GM18858 (cell line): ENCODE measurements at regions not wholly inside any gene's neighbourhood (a gene's known extent, or its start where the extent isn't known, plus 50 kb on each side); places are given as distances from the start of the nearest gene placed in this dataset.

Source experiments
- ATAC-seq: cut with Tn5 transposase; IDR thresholded peaks from one replicate; pipeline ENCODE4 v1.9.1; 2021; ENCODE audit not compliant: unreplicated experiment

DNA sequence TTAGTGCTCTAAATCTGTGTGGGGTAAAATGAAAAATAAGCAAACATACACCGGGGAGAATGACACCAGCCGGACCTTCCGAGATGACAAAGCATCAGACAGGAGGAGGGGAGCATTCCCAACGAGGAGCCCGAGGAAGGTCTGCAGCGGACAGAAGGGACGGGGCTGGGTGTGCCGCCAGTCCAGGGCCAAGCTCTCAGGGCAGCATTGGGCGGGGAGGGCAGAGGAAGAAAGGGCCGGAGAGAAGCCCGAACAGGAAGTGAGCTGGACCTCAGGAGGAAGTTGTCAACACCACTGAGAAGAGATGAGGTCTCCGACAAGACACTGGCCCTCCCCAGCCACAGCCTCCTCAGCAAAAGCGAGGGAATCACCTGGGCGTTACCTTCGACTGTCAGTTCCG, 182.6 kb upstream of the RNF32 start:
- ATAC-seq, result no peak

DNA sequence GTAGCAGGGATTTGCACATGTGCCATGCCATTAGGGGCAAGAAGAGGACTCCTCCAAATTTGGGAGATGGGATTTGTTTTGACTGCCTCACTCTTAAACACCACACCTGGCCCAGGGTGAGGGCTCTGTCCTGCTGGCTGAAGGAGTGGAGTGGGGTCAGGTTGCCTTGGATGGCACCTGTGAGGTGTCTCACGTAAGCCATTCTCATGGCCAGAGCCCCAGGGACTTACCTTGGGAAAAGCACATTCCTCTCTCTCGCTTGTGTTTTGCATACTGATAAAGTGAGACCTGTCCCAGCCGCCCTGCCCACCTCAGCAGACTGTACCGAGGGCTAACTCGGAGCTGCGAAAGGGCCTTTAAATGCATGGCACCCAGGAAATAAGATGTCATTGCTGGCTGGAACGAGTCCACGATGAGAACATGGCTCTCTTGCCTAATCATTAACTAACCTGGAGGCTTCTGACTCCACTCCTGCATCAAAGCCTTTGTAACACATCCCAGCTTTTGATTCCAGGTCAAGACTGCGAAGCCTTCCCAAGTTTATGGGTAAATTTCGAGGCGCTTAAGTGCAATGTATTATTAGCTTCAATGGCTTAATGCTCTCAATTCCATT, 184.0 kb upstream of the RNF32 start:
- ATAC-seq, result no peak

DNA sequence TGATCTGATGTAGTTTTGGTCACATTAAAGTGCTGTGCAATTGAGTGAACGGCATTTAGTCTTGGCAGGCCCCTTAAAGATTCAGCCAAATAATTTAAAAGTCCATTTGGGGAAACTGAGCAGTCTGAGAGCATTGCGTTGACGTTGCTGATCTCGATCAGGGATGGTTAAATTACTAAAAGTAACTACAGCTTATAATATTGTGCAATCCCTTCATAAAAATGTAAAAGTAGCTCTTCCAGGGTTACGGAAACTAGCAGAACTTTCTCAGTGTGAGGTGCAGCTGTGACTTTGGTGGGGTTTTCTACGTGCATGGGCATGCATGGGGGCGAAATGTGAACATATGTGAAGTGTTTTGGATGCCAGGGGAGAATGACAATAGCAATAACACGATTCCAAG, 184.5 kb upstream of the RNF32 start:
- ATAC-seq, result no peak

DNA sequence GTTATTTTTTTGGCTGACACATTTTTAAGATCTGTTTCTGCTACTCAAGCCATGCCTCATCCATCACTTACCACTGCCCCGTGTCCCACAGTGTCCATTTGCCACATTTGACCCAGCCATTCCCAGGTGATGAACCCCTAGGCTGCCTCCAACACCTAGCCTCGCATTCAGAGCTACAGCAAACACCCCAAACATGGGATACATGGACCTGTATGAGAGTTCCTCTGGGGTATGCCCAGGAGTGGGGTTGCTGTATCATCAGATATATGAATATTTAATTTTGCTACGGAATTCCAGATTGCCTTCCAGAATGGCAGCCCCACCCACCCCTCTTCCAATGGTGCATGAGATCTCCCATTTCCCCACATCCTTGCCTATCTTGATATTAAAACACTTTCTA, 190.1 kb upstream of the RNF32 start:
- ATAC-seq, result no peak

DNA sequence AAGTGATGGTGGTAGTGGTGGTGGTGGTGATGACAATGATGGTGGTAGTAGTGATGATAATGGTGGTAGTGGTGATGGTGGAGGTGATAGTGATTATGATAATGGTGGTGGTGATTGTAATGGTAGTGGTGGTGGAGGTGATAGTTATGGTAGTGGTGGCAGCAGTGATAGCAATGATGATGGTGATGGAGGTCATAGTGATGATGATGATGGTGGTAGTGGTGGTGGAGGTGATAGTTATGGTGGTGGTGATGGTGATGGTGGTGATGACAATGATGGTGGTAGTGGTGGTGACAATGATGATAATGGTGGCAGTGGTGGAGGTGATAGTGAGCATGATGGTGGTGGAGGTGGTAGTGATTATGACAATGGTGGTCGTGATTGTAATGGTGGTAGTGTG, 191.7 kb upstream of the RNF32 start:
- ATAC-seq, result no peak

DNA sequence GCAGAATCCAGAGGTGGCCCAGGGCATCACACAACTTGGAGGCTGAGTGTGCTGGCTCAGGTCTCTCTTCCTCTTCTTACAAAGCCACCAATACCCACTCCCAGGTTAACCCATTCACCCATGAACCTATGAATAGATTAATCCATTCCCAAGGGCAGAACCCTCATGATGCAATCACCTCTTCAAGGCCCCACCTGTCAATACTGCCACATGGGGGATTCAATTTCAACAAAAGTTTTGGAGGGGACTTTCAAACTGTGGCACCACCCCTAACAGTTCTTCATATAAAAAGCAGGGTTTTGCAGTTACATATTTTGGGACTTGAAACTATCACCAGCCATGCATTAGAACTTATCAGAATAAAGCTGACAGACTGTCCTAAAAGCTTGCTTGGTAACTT, 193.6 kb upstream of the RNF32 start:
- no peak for ATAC-seq

DNA sequence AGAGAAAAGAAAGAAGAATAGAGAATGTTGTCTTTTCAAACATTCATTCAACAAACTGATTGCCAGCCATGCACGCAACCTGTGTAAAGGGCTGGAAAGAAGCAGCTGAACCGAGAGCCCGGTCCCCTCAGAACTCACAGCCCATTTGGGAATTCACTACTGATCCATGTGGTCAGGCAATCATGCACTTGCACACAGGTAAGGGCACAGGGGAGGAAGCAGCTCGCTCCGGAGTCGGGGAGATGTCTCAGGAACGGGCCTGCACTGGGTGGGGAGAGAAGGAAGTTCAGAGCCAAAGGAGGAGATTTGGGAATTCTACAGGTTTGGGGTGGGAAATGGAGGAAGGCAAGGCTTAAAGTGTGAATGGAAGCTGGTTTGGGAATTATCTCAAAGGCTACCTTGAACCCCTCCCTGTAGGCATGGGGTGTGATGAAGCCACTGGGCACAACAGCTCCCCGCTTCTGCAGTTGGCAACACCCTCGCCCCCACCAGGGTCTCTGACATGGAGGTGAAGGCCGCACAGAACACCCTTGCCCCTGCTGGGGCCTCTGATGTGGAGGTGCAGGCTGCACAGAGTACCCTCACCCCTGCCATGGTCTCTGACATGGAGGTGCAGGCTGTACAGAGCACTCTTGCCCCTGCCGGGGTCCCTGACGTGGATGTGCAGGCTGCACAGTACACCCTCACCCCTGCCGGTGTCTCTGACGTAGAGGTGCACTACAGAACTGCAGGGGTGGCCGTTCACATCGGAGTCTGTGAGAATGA, 194.4 kb upstream of the RNF32 start:
- ATAC-seq, result no peak

DNA sequence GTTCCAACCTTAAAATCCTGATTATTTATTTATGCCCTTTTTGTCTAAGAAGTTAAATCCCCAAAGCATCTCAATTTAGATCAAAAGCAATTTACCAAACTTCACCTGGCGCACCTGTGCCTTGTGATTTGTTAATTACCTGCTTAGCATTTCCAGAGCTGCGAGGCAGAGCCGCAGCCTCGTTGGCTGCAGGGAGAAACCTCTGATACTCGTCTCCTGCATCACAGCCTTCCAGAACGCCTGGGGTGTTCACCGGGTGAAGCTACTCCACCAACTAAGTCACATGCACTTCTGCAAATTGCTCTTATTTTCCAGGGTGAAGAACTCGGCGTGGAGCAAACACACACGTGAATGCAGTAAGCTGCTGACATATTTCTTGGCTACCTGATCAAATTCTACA, 198.1 kb upstream of the RNF32 start:
- no peak for ATAC-seq

DNA sequence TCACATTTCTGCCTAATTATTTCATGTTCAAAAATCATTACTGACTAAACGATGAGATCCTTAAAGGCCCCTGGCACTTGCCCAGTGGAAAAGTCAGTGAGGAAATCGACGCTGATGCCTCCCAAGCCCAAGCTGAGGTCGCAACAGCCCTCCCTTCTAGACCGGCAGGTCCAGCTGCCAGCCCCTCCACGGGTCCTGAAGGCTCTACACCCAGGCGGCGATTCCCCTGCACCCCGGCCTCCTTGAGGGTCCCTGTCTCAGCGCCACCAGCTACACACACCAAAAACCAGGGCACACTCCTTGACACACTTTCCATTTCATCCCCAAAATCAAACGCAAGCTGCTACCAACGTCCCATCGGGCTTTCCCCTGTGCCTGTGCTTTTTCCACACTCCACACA, 200.1 kb upstream of the RNF32 start:
- no peak for ATAC-seq

DNA sequence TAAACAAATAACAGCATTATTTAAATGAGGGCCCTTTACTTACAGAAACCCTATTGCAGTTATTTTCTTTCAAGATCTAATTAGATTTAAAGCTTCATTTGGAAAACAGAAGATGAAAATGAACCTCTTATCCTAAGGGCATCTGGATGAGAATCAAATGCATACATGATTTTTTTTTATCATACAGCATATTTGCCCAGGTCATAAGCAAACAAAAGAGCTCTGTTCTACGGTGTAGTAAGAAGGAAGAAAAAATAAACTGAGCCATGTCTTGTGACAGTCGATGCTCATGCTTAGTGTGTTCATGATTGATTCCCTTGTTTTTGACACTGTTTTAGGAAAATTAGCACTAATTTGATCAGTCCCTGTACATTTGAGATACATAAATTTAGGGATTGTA, 202.6 kb upstream of the RNF32 start:
- no peak for ATAC-seq

DNA sequence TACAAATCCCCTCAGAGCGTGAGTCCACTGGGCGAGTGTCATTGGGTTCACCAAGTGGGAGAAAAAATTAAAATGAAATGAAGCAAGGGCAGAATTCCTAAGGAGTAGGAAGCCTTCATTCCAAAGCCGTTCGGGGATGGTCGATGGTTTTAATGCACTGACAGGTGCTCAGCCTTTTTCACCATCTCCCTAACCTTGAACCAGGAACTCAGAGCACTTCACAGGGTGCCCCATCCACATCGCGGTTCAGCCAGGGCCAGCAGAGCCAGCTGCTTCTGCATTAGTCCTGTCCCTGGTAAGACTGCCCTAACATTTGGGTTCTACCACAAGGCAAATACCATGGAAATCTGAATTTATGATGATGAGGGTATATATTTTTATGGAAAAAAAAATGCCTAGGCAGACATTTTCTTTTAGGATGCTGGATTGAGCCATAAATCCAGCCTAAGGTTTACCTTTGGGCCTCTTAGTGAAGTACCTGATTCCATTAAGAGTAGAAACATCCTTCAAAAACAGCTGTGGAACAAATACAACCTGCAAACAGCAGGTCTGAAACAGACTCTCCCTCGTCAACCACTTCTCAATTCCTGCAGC, 203.5 kb upstream of the RNF32 start:
- ATAC-seq, result no peak

DNA sequence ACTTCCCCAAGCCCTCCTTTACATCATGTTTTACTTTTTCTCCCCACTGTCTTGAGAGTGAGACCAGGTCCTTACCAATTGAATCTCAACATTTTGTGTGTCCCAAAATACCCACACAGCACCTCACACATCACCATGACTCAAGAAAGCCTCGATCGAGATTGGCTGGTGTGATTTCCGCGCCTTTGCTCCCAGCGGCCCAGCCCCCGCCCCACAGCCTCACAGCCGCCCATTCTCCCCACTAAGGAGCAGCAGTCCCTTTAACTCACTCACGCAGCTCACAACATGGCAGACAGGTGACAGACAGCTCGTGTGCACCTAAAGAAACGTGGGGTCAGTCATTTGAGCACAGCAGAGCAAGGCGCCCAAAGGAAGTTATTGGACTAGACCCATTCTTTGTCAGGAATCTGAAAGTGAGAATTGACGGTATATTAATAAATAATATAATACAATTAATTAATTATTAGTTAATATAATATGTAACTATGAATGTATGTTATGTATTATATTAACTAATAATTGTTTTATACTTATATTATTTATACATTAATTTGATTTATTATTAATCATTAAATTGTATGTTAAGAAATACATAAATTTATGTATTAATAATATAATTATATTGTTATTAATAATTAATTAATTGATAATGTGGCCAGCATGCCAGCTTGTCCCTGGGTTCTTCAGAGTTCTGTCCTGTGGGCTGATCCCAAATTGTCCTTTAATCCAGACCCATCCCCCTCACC, 204.9 kb upstream of the RNF32 start:
- no peak for ATAC-seq

DNA sequence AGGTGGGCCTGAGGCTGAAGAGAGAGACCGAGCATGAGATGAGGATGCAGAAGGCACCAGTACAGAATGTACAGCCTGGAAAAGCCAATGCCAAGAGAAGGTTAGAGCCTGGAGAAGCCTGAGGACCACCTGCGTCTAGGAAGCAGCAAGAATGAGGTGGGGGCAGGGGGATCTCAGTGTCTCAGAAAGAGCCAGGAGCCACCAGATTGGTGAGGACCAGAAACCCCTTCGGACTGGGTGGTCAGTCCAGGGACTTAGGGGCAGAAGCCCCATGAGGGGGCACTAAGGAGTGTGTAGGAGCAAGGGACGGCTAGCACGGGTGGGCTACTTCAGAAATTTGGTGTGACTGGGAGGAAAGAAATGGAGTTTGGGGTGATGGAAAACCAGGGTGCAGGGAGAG, 205.9 kb upstream of the RNF32 start:
- no peak for ATAC-seq

DNA sequence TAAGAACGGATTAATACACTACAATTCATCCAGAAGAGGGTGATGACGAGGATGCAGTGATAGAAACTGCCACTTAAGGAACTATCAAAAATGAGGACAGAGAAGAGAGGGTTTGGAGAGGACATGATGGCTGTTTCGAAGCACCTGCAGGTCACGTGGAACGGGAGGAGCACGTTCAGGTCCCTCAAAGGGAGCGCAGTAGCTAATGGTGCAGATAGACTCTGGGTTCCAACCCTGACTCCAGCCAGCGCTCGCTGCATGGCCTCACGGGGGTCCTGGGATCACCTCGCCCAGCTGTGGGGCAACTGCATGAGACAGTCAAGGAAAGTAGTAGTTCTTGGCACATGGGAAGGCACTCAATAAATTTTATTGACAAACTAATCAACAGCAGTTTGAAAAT, 208.6 kb upstream of the RNF32 start:
- ATAC-seq, result no peak

DNA sequence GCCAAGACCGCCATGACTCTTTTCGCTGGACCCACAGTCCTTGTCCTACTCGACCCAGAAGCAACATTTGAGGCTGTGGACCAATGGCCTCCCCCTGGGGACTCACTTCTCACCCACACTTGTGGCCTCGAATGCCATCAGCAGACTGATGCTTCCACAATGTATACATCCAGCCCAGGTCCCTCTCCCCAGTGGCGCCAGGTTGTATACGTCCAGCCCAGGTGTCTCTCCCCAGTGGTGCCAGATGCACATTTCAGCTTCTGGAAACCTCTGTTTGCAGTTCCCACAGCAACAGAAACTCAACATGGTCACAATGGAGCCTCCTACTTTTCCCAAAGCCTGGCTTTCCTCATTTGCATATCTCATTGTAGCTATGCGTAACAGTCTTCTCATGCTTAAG, 210.5 kb upstream of the RNF32 start:
- no peak for ATAC-seq

DNA sequence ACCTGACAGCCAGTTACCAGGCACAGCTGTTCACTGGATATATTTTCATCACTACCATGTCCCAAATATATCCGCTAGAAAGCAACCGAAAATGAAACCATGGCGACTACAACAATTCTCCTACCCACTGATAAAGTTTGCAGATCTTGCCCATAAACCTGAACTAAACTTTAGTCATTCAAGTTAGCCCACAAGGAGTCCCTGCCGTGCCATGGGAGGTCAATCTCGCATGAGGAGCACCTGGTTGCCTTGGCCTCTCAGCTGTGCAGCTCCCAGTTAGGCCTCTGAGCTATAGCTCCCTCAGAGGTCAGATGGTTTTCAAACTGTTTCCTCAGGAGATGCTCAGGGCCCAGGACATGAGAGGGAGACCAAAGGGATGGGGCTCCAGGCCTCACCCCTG, 211.1 kb upstream of the RNF32 start:
- no peak for ATAC-seq

DNA sequence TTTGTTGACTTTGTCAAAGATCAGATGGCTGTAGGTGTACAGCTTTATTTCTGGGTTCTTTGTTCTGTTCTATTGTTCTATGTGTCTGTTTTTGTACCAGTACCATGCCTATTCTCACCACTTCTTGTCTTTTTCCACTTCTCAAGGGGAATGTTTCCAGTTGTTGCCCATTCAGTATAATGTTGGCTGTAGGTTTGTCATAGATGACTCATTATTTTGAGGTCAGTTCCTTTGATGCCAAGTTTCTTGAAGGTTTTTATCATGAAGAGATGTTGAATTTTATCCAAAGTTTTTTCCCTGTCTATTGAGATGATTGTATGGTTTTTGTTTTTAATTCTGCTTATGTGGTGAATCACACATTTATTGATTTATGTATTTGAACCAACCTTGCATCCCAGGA, 216.7 kb upstream of the RNF32 start:
- ATAC-seq, result no peak

DNA sequence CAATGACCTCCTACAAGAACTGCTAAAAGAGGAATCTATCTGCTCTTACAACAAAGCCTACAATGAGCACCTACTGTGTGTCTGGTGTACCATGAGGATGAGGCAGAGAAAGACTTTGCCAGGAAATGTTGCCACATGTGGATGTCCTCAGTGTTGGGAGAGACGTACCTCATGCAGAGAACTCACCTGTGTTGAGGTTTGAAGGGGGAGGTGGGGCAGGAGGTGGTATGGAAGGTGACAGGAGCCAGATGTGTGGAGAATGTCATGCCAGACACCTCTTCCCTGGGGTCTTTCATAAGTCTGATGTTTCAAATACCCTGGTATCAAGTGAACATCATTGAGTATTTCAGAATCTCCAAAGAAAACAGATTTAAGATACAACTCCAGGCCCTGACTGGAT, 220.1 kb upstream of the RNF32 start:
- no peak for ATAC-seq

DNA sequence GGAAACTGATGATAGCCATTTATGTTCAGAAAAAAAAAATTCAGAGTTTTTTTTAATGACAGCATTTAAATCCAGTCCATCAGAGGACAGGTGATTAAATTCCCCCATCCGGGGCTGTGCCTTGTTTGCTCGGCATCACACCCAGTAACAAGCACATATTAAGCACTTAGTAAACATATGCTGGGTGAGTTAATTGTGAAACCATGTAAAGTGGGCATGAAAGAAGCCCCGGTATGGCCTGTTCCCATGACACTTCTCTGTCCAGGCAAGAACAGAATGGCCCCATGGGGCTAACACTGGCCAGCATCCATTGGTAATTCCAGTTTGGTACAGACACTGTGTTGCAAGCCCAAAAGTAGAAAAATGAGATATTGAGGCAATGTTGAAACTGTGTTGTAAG, 220.8 kb upstream of the RNF32 start:
- ATAC-seq, result no peak

DNA sequence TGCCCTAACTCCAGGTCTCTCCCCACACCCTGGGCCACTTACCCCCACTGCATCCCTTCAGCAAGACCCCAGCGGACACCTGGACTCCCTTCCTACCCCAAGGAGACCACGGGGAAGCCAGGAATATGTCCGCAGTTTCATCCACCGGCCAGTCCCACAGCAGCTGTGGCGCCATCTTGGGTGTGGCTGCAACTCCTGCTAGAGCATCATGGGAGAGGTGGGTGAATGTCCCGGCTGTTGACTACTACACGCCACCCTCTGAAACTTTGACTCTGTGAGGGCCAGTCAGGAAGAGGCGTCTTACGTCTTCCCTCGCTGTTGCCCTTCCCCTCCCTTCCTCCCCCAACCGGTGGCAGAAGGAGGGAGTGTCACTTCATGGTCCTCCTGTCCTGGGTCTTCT, 238.3 kb upstream of the RNF32 start:
- no peak for ATAC-seq

DNA sequence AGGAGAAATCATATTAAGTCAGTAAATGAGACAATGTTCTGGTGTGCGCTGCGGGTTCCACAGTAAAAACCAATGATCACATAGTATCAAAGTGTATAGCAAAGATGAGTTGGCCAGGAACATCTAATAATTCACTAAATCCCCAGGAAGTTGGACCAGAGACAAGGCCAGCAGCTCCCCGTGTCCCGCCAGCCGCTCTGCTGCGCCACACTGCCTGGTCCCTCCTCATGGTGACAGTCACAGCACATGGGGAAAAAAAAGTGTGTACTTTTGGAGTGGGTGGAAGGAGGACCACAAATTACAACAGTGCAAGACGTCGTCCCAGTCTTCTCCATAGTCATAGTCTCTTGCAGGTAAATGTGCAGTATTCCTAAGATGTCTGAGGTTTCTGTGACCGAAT, 239.0 kb upstream of the RNF32 start:
- no peak for ATAC-seq

DNA sequence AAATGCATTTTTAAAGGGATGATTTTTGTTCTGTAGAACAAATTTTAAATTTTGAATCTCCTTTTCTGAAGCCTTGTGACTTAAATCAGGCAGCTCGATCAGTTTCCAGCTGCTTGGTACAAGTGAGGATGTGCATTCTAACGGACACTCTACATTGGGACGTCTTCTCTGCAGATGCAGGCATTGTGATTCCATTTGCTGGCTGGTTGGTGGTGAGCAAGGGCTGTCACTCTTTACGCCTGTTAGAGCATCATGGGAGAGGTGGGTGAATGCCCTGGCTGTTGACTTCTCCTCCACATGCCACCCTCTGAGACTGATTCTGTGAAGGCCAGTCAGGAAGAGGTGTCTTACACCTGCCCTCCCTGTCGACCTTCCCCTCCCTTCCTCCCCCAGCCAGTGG, 240.5 kb upstream of the RNF32 start:
- no peak for ATAC-seq
